ENCODE measurements at regions not wholly inside any gene's neighbourhood (a gene's known extent, or its start where the extent isn't known, plus 50 kb on each side); places are given as distances from the start of the nearest gene placed in this dataset.
"Not testable (repeated sequence)": the region's sequence is repeated elsewhere in the genome, so short reads cannot be mapped to it uniquely, and the experiment has no call there.

DNA sequence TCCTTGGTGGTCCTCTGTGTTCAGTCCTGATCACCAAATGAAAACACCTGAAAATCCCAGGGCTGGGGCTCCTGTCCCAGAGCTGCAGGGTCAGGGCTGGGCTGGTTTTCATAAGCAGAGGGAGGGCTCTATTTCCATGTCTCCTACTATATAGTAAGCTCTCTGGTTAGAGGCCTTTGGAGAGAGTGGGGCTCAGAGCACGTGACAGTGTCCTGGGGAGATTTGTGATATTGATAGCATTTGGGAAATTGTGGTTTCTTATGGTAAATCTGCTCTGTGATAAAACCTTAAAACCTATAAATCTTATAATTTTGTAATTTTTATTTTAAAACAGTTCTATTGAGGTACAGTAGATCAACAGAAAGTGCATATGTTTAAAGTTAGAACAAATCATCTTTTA lies 1202.2 kb downstream of the TMEM121 start:
- DNase-seq, result no peak

DNA sequence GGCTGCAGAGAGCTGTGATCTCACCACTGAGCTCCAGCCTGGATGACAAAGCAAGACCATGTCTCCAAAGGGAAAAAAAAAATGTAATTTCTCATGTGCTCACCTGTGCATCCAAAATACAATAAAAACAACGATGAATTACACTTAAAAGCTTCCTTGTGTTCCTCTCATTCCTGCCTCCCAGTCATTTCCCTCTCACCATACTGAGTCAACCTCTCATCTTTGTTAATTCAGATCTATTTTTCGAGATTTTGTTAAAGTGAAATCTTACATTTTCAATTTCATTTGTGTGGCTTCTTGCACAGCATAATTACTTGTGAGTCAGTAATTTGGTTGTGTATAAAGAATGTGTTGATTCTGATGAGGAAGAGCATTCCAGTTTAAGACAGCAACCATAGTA lies 1203.2 kb downstream of the TMEM121 start:
- DNase-seq, result no peak

DNA sequence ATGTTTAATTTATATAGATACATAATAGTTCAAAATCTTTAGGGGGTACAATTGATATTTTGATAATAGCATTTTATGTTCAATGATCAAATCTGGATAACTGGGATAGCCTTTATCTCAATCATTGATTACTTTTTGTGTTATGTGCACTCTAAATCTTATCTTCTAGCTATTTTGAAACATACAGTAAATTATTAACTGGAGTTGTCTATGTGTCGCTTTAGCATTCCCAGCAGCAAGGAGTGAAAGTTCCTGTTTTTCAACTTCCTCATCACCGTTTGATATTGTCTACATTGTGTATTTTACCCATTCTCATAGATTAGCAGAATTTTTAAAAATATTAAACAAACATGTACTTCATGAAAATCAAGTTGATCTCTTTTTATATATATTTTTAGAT lies 1207.4 kb downstream of the TMEM121 start:
- DNase-seq, result no peak

DNA sequence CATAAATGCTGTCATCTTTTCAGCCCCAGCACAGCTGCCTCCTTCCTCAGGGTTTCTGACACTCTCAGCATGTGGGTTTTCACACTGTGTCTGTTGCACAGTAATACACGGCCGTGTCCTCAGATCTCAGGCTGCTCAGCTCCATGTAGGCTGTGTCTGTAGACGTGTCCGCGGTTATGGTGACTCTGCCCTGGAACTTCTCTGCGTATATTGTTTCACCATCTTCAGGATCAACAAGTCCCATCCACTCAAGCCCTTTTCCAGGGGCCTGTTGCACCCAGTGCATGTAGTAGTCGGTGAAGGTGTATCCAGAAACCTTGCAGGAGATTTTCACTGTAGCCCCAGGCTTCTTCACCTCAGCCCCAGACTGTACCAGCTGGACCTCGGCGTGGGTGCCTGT lies 1210.6 kb downstream of the TMEM121 start:
- DNase-seq, result no peak

DNA sequence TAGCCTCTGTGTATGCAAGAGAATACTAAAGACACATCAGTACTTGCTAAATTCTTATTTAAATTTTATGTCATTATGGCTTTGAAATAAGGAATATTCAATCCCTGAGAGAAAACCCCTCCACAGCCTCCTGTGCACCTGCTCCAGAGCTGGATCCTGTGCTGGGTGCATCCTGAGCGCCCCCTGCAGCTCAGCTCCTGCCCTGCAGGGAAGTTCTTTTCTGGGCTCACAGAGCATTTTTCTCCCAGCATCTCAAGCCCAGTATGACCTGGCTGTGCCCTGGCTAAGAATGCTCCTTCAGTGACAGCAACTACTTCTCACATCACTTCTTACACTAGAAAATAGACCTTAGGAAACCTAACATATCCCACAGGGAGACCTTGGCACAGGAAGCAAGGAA lies 1211.7 kb downstream of the TMEM121 start:
- DNase-seq, result no peak

DNA sequence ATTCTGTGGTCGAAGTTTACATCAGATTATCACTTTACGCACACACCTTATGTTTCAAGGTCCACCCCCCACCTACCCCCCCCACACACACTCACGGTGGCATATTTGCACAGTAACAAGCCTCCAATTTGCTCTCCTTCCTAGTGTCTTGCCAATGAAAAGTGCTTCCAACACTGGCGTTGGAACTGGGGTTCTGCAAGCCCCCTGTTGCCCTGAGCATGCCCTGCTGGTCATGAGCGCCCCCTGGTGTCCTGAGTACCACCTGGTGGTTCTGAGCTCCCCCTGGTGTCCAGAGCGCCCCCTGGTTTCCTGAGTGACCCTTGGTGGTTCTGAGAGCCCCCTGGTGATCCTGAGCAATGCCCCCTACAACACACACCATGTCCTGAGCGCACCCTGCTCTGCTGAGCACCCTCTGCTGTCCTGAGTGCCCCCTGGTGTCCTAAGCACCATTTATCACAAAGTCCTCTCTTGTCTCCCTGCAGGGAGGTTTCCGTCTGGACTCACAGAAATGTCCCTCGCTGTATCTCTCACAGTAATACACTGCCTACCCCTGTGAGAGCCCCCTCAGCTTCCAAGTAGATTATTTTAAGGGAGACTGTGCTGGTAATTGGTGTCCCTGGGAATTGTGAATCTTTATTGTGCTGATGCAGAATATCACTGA lies 1212.3 kb downstream of the TMEM121 start:
- DNase-seq, result not testable (repeated sequence)

DNA sequence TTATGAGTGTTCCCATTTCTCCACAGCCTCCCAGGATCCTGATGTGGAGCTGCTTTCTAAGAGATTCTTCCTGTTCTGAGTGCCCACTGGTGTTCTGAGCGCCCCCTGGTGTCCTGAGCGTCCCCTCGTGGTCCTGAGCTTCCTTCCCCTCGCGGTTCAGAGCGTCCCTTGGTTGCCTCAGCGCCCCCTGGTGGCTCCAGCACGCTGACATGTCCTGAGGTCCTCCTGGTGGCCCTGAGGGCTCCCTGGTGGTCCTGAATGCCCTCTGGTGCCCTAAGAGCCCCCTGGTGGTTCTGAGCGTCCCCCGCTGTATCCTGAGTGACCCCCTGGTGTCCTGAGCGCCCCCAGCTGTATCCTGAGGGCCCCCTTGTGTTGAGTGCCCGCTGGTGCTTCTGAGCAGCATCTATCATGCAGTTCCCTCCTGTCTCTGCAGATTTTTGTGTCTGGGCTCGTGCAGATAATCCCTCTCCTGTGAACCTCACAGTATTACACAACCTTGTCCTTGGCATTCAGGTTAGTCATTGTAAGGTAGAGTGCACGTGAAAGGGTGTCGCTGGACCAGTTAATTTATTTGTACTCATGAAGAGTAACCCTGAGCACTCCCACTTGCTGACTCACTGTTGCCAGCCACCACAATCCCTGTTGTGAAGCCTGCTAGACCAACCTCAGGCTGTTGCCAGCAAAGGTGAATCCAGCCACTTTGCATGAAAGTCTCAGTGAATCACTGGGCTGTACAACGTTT lies 1214.9 kb downstream of the TMEM121 start:
- DNase-seq, result not testable (repeated sequence)

DNA sequence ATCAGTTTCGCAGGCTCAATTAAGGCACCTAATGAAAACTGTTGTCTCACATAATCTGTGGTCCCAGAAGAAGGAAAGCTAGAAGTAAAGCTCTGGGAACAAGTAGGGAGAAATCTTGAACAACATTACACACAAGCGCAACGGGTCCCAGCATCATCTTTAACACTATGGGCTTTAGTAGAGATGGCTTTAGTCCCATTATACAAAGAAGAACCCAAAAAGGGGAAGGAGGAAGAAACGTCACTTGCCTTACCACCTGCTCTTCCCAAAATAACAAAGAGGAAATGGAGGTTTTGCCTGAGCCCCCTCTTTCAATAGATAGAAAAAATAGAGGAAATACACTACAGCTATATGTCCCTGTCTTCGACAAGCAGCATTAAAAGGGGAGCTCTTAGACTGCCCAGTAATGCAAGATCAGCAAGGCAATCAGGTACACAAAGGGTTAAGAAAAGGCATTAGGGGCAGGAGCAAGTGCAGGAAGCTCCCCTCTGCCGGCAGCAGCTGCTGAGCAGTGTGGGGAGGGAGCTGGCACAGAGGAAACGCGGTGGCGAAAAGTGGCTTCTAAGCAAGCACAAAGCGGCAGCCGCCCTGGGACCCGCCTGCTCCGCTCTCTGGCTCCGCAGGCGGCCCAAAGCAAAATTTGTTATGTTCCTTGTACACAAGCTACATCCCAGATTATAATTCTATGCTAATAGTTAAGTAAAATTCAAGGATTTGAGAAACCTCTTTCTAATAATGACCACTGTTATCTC lies 1218.8 kb downstream of the TMEM121 start:
- not testable (repeated sequence) for DNase-seq

DNA sequence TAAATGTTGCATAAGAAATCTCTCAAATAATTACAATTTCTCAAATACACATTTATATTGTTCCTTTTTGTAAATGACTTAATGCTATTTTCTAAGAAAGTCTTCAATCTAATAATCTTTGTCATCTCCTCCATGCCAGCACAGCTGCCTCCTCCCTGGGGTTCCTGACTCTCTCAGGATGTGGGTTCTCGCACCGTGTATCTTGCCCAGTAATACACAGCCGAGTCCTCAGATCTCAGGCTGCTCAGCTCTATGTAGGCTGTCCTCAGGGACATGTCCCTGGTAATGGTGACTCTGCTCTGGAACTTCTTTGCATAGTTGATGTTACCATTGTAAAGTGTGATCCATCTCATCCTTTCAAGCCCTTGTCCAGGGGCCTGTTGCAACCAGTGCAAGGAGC lies 1223.7 kb downstream of the TMEM121 start:
- not testable (repeated sequence) for DNase-seq

DNA sequence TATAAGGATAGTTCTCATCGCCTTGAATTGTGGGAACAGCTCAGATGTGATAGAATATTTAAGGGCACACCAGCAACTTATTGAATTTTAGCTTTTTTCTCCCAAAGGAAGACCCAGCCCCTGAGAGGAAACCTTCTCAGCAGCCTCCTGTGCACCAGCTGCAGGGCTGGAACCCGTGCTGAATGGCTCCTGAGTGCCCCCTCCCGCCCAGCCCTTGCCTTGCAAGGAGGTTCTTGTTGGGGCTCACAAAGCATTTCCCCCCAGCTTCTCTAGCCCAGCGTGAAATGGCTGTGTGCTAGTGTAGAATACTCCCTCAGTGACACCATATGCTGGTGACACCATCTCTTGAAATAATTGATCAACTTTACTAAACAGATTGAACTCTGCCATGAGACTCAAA lies 1227.4 kb downstream of the TMEM121 start:
- DNase-seq, result not testable (repeated sequence)

DNA sequence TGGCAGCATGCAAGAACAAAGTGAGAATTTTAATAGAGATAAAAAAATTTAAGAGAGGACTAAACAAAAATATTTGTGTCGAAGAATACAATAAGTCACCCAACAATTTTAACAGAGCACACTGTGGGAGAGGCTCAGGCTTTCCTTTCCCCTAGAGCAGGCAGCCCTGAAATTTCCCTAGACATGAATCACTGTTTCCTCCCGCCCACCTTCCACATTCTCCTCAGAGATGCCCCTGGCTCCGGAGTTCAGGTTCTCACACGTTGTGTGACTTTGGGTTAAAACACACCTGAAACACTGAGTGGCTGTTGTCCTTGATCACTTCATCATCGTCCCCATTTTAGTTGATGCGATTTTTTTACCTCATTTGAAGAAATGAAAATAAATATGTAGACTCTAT lies 1231.1 kb downstream of the TMEM121 start:
- not testable (repeated sequence) for DNase-seq

DNA sequence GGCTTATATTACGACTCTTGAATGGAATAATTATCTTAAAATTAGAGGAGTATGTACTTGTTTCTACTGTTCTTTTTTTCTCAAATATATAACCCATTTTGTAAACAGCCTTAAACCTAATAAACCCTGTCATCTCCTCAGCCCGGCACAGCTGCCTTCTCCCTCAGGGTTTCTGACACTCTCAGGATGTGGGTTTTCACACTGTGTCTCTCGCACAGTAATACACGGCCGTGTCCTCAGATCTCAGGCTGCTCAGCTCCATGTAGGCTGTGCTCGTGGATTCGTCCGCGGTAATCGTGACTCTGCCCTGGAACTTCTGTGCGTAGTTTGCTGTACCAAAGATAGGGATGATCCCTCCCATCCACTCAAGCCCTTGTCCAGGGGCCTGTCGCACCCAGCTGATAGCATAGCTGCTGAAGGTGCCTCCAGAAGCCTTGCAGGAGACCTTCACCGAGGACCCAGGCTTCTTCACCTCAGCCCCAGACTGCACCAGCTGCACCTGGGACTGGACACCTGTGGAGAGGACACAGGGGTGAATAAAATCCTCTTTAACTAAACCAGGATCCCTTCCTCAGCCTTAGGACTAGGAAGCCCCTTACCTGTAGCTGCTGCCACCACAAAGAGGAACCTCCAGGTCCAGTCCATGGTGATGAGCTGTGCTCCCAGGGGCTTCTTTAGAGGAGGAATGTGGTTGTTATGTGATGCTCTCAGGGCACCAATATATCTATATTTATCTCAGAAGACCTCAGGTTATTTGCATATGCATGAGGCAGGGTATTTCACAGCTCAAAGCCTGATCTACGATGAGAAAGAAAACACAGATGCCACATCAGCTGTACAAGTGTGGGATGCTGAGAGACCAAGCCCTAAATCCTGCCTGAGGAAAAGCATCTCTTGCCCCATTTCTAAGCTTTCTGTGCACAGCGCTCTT lies 1235.8 kb downstream of the TMEM121 start:
- DNase-seq, result not testable (repeated sequence)

DNA sequence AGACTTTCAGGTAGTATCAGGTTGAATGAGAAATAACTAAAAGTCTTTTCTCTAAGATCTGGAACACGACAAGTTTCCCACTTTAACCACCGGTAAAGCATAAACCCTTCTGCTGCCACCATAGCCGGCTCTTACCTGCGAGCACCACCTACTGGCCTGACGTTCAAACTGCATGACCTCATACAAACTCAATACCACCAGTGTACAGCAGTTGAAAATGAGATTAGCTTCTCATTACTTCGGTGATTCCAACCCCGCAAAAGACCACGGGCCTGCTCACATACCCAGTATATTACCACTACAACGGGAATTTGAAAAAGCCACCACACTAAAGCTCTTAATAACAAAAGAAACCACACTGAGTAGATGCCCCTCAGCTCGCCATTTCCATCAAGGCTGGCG lies 1238.6 kb downstream of the TMEM121 start:
- not testable (repeated sequence) for DNase-seq

DNA sequence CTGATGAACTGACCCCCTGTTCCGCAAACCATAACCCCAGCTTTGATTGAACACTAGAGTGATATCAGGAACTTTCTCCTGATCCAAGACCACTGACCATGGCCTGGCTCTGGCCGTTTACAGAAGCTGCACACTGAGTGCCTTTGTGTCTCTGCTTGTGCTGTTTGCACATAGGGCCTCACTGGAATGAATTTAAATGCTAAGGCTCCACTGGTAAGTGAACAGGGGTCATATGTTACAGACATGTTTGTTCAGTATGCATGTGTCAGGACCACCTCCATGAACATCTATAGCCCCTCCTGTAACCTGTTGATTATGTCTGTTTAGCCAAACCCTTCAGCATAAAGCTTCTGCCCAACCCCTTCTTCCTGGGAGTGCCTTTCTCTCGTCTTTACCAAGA lies 1239.8 kb downstream of the TMEM121 start:
- no peak for DNase-seq

DNA sequence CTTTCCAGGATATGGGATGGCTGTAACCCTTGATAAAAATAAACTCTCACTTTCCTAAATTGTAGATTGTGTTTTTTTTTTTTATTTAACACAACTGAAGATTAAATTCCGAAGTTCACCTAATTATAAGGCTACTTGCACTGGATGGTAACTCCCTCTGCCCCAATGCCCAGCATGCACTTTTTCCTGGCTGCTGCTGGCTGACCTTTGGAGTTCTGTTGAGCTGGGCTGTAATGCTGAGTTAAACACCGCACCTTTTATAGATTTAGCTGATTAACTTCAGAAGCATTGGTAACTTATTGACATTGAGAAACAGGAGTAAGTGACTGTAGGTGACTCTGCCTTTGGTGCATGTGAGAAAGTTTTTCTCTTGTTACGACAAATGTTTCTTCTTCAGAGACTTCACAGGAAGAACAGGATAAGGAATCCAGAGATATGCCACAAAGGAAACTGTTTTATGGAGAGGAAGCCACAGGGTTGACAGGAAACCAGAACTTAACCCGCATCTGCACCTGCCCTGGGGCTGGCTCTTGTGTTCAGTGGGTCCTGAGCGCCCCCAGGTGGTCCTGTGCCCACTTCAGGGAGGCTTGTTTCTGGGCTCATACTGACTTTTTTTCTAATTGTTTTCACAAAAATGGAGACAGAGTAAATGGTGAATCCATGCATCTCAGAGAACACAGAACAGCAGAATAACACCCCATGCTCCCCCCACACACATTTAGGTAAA lies 1240.3 kb downstream of the TMEM121 start:
- not testable (repeated sequence) for DNase-seq

DNA sequence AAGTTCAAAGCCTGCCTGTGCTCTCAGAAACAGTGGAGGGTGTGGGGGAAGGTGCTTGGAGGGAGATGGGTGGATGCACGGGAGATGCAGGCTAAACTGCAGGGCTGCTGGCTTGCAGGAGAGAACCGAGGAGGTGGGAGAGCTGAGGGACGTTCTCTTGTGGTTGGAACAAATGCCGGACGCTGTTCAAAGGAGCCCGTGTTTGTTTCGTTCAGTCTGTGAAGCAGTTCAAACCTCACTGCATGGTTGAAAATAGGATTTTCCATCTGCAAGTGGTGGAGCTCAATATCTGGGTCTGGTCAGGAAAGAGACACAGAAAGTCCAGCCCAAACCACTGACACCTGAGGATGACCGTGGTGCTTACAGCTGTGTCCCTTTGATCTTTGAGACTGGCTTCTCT lies 1241.8 kb downstream of the TMEM121 start:
- DNase-seq, result not testable (repeated sequence)

DNA sequence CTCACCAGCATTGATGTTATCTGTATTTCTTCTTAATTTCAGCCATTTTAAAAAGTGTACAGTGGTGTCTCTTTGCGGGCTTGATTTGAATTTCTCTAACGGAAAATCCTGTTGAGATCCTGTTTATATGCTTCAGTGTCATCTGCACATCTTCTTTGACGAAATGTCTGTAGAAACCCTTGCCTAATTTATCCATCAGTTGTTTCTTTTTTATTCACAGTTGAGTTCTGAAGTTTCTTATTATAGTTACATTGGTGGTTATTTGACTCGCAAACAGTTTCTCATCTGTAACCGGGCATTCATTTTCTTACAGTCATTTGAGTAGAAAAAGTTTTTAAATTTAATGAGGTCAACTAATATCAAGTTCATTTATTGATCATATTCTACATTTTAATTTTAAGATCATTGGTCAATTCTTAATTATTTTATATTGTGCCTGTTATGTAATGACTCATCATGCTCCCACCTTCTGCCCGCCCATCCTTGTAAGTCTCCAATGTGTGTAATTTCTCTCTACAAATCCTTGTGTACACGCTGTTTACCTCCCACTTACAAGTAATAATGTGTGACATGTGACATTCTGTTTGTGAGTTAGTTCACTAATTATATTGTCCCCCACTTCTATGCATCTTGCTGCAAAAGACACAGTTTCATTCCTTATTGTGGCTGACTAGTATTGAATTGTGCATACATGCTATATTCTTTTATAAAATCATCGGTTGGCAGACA lies 1242.8 kb downstream of the TMEM121 start:
- not testable (repeated sequence) for DNase-seq

DNA sequence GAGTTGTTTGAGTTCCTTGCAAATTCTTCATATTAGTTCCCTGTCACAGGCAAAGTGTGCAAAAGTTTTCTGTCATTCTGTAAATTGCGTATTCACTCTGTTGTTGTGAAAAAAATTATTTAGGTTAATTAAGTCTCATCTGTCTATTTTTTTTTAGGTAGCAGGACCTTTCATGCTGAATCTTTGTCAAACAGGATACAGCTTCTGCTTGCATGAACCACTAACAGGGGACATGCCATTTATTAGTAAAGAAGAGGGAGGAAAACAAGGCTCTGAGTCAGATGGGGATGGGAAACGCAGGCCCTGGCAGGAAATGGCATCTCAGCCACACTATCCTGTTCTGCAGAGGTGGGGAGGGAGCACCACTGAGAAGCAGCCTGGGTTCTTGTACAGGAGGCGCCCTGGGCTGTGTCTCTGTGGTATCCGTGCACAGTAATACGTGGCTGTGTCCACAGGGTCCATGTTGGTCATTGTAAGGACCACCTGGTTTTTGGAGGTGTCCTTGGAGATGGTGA lies 1243.8 kb downstream of the TMEM121 start:
- DNase-seq, result not testable (repeated sequence)

DNA sequence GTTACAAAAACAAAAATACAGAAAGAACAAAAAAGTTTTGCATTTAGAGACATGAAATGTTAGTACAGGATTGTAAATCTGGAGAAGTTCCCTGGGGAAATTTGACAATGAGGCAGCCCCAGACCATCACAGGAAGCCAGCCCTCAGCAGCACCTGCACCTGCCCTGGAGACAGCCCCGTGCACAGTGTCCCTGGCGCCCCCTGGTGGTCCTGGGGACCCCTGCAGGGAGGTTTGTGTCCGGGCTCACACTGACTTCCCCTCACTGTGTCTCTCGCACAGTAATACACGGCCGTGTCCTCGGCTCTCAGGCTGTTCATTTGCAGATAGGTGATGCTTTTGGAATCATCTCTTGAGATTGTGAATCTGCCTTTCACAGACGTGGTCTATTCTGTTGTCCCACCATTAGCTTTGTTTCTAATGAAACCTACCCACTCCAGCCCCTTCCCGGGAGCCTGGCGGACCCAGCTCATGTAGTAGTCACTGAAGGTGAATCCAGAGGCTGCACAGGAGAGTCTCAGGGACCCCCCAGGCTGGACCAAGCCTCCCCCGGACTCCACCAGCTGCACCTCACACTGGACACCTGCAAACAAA lies 1248.6 kb downstream of the TMEM121 start:
- not testable (repeated sequence) for DNase-seq

DNA sequence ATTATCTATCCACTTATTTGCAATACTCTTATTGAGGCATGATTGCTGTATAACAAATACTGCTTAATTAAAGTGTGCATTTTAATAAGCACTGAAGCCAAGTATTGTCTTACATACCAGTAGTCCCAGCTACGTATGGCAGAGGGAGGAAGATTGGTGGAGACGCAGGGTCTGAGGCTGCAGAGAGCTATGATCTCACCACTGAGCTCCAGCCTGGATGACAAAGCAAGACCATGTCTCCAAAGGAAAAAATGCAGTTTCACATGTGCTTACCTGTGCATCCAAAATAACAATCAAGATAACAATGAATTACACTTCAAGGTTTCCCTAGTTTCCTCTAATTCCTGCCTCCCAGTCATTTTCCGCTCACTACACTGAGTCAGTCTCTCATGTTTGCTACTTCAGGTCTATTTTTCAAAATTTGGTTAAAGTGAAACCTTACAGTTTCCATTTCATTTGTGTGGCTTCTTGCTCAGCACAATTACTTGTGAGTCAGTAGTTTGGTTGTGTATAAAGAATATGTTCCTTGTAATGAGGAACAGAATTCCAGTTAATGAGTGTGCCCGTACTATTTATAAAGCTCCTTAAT lies 1250.1 kb downstream of the TMEM121 start:
- no peak for DNase-seq
